ENCODE measurements at regions not wholly inside any gene's neighbourhood (a gene's known extent, or its start where the extent isn't known, plus 50 kb on each side); places are given as distances from the start of the nearest gene placed in this dataset.

DNA sequence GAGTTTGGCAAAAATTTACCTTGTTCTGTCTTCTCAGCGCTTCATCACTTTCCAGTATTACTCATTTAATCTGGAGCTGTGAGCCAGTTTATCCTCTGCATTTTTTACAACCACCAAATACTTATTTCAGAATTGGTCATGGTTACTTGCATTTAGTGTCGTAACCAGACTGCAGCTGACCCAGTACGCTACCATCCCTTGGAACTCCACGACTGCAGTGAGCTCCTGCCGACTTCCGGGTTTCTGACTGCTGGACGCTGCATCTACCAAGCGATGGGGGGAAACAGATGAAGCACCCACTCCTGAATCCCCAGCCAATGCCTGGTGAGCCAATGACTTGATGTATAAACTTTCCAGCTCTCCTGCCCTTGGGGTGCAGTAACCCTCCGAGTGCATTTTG is 174.4 kb upstream of the PRLR start (continued):
- TF ChIP-seq, protein P1, sequence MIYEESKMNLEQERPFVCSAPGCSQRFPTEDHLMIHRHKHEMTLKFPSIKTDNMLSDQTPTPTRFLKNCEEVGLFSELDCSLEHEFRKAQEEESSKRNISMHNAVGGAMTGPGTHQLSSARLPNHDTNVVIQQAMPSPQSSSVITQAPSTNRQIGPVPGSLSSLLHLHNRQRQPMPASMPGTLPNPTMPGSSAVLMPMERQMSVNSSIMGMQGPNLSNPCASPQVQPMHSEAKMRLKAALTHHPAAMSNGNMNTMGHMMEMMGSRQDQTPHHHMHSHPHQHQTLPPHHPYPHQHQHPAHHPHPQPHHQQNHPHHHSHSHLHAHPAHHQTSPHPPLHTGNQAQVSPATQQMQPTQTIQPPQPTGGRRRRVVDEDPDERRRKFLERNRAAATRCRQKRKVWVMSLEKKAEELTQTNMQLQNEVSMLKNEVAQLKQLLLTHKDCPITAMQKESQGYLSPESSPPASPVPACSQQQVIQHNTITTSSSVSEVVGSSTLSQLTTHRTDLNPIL (CRISPR knock-in tag; IDR thresholded peaks at IDR 0.05), result no peak
- no peak for TF ChIP-seq HEY1 (CRISPR knock-in tag; IDR thresholded peaks at IDR 0.05; ENCODE audit: borderline replicate concordance)
- no peak for TF ChIP-seq ZNF699 (CRISPR knock-in tag; IDR thresholded peaks at IDR 0.05; ENCODE audit: insufficient replicate concordance)

DNA sequence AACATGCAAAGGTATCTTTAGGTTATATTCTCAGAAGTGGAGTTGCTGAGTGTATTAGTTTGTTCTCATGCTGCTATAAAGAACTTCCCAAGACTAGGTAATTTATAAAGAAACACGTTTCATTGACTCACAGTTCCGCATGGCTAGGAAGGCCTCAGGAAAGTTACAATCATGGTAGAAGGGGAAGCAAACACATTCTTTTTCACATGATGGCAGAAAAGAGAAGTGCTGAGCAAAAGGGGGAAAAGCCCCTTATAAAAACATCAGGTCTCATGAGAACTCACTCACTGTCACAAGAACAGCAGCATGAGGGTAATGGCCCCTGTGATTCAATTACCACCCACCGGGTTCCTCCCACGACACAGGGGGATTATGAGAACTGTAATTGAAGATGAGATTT is 163.6 kb upstream of the PRLR start:
- Histone ChIP-seq H3K4me1 (replicated peaks in 1 of 2; ENCODE audit: control insufficient read depth in 2 of 2, insufficient read depth in 2 of 2, low read length in 2 of 2) (no peaks in the 10 kb centered on the region), H3K27me3 (ENCODE audit: control insufficient read depth in 2 of 2, insufficient read depth in 2 of 2, low read length in 2 of 2) (no peaks in the 10 kb centered on the region), H3K4me2 (ENCODE audit: insufficient read depth, low read length) (no peak overlapping the region), H3K9me3 (replicated peaks; ENCODE audit: control insufficient read depth, insufficient read depth, low read depth, low read length) (no peaks in the 10 kb centered on the region), H3K4me3 (no peak overlapping the region), H3K9me1 (ENCODE audit: control insufficient read depth, insufficient read depth, low read length) (no peaks in the 10 kb centered on the region), H2AFZ (ENCODE audit: low read depth, low read length) (no peak overlapping the region), H3K27ac (ENCODE audit: extremely low read depth, low read depth, low read length) (no peak overlapping the region), H3K36me3 (ENCODE audit: control insufficient read depth, insufficient read depth, low read length) (no peaks in the 10 kb centered on the region), H3K79me2 (ENCODE audit: control insufficient read depth, insufficient read depth, low read length) (no peaks in the 10 kb centered on the region), H4K20me1 (replicated peaks; ENCODE audit: control insufficient read depth, insufficient read depth, low read length) (no peaks in the 10 kb centered on the region), H3K9ac (ENCODE audit: insufficient read depth in 1 of 2, low read depth in 2 of 2, low read length in 2 of 2) (no peak overlapping the region)
- ChIA-PET POLR2A (no interaction called here), CTCF (ENCODE audit: low intra/inter-chr PET ratio) (no interaction called here)
- 2% methylated on average over 4 of the region's 4 CpGs for WGBS (ENCODE audit: insufficient coverage, low coverage, missing lambda C conversion rate)
- intact Hi-C loops (cut with micrococcal nuclease), result no loop called here
- BruUV-seq (replicated peaks), result no TSS peak
- in situ Hi-C loops (cut with MboI), result no loop called here
- ATAC-seq (no peak), FAIRE-seq (no peak), DNase-seq (ENCODE audit: extremely low read depth in 1 of 4, low spot score in 3 of 4) (no peak)
- TF ChIP-seq, protein P2, sequence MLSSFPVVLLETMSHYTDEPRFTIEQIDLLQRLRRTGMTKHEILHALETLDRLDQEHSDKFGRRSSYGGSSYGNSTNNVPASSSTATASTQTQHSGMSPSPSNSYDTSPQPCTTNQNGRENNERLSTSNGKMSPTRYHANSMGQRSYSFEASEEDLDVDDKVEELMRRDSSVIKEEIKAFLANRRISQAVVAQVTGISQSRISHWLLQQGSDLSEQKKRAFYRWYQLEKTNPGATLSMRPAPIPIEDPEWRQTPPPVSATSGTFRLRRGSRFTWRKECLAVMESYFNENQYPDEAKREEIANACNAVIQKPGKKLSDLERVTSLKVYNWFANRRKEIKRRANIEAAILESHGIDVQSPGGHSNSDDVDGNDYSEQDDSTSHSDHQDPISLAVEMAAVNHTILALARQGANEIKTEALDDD (IDR thresholded peaks at IDR 0.05), result no peak
- TF ChIP-seq FIP1L1 (IDR thresholded peaks at IDR 0.05; ENCODE audit: low read depth, low read length, poor library complexity, severe bottlenecking), result no peak
- TF ChIP-seq ZNF224 (CRISPR knock-in tag; IDR thresholded peaks at IDR 0.05), result no peak
- no peak for TF ChIP-seq ZNF75A (CRISPR knock-in tag; IDR thresholded peaks at IDR 0.05)
- TF ChIP-seq TAF15 (IDR thresholded peaks at IDR 0.05; ENCODE audit: low read depth, low read length), result no peak
- no peak for TF ChIP-seq SRSF9 (IDR thresholded peaks at IDR 0.05; ENCODE audit: borderline replicate concordance, low read depth, low read length)
- no peak for TF ChIP-seq ZNF146 (CRISPR knock-in tag; IDR thresholded peaks at IDR 0.05; ENCODE audit: unreplicated experiment)
- no peak for TF ChIP-seq MEF2A (IDR thresholded peaks at IDR 0.05; ENCODE audit: control insufficient read depth, low read depth, low read length)
- TF ChIP-seq, protein P3, sequence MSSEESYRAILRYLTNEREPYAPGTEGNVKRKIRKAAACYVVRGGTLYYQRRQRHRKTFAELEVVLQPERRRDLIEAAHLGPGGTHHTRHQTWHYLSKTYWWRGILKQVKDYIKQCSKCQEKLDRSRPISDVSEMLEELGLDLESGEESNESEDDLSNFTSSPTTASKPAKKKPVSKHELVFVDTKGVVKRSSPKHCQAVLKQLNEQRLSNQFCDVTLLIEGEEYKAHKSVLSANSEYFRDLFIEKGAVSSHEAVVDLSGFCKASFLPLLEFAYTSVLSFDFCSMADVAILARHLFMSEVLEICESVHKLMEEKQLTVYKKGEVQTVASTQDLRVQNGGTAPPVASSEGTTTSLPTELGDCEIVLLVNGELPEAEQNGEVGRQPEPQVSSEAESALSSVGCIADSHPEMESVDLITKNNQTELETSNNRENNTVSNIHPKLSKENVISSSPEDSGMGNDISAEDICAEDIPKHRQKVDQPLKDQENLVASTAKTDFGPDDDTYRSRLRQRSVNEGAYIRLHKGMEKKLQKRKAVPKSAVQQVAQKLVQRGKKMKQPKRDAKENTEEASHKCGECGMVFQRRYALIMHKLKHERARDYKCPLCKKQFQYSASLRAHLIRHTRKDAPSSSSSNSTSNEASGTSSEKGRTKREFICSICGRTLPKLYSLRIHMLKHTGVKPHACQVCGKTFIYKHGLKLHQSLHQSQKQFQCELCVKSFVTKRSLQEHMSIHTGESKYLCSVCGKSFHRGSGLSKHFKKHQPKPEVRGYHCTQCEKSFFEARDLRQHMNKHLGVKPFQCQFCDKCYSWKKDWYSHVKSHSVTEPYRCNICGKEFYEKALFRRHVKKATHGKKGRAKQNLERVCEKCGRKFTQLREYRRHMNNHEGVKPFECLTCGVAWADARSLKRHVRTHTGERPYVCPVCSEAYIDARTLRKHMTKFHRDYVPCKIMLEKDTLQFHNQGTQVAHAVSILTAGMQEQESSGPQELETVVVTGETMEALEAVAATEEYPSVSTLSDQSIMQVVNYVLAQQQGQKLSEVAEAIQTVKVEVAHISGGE (CRISPR knock-in tag; IDR thresholded peaks at IDR 0.05), result no peak
- TF ChIP-seq, protein P4, sequence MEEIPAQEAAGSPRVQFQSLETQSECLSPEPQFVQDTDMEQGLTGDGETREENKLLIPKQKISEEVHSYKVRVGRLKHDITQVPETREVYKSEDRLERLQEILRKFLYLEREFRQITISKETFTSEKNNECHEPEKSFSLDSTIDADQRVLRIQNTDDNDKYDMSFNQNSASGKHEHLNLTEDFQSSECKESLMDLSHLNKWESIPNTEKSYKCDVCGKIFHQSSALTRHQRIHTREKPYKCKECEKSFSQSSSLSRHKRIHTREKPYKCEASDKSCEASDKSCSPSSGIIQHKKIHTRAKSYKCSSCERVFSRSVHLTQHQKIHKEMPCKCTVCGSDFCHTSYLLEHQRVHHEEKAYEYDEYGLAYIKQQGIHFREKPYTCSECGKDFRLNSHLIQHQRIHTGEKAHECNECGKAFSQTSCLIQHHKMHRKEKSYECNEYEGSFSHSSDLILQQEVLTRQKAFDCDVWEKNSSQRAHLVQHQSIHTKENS (CRISPR knock-in tag; IDR thresholded peaks at IDR 0.05), result no peak
- no peak for TF ChIP-seq ETV1 (tag; conservative IDR thresholded peaks at IDR 0.05; ENCODE audit: low read depth)
- TF ChIP-seq FUS (optimal IDR thresholded peaks at IDR 0.05; ENCODE audit: low read depth, low read length), result no peak
